GM12878 (cell line): ENCODE measurements at regions not wholly inside any gene's neighbourhood (a gene's known extent, or its start where the extent isn't known, plus 50 kb on each side); places are given as distances from the start of the nearest gene placed in this dataset.

Experiments used
- CHD2 ChIP-seq: IDR thresholded peaks from 2 replicates; pipeline ENCODE4 v1.6.1; 2011; ENCODE audit warnings: low read depth, low read length, improper control_type of control experiment, borderline replicate concordance
- NBN ChIP-seq: fragments of 450-650 bp; IDR thresholded peaks from 2 replicates; pipeline ENCODE4 v1.6.1; 2016
- NR2C1 ChIP-seq: fragments of 450-650 bp; IDR thresholded peaks from 2 replicates; pipeline ENCODE4 v1.6.1; 2017; ENCODE audit warnings: antibody characterized with exemption, mild to moderate bottlenecking, moderate library complexity
- POLR2AphosphoS2 ChIP-seq: IDR thresholded peaks from 2 replicates; pipeline ENCODE4 v1.6.1; 2011; ENCODE audit warnings: low read depth, mild to moderate bottlenecking, low read length, improper control_type of control experiment, moderate library complexity
- RFX5 ChIP-seq: IDR thresholded peaks from 2 replicates; pipeline ENCODE4 v1.6.1; 2011; ENCODE audit warnings: low read depth, low read length, improper control_type of control experiment
- SMARCA5 ChIP-seq: fragments of 450-650 bp; IDR thresholded peaks from 2 replicates; pipeline ENCODE4 v1.6.1; 2017; ENCODE audit warnings: mild to moderate bottlenecking
- YBX1 ChIP-seq: fragments of 450-650 bp; IDR thresholded peaks from 2 replicates; pipeline ENCODE4 v1.6.1; 2016; ENCODE audit warnings: antibody characterized with exemption
- TF ChIP-seq, protein P1 (sequence below): IDR thresholded peaks from 2 replicates; pipeline ENCODE4 v1.6.1; 2011; ENCODE audit warnings: mild to moderate bottlenecking, low read depth, low read length, moderate library complexity; ENCODE audit not compliant: insufficient replicate concordance
- TF ChIP-seq, protein P2 (sequence below), 3 experiments: IDR thresholded peaks in 2 of 3; conservative IDR thresholded peaks in 1 of 3; 2 replicates each; pipeline ENCODE4 v1.5.1; 2011; ENCODE audit warnings: low read depth in 3 of 3, low read length in 3 of 3, mild to moderate bottlenecking in 3 of 3, control low read depth in 2 of 3, moderate library complexity in 2 of 3, inconsistent platforms in 1 of 3, mixed read lengths in 1 of 3; ENCODE audit not compliant: control insufficient read depth in 2 of 3, insufficient read depth in 1 of 3; ENCODE audit errors: extremely low read depth in 1 of 3
- TF ChIP-seq, protein P3 (sequence below): fragments of 450-650 bp; IDR thresholded peaks from 2 replicates; pipeline ENCODE4 v1.6.1; 2017; ENCODE audit warnings: mild to moderate bottlenecking, moderate library complexity

DNA sequence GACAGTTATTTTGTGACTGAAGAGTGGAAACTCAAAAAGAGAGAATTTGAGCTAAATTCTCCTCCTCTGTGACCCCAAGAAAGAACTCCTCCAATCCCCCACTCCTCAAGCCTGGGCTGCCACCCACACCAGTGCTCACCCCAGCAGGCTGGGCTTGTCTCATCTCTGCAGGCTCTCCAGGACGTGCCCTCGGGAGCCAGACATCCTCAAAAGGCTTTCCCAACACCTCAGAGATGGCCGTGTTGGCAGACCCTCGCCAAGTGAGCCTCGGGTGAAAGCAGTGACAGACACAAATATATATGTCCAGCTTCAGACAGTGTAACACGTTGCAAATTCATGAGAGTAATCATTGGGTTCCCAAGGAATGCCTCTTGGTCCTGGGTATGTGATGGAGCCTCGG, 377.7 kb upstream of the SALL3 start:
- TF ChIP-seq YBX1 (no peak), POLR2AphosphoS2 (no peak), CHD2 (no peak), NBN (no peak), RFX5 (no peak), SMARCA5 (no peak), NR2C1 (no peak)
- TF ChIP-seq, protein P1, sequence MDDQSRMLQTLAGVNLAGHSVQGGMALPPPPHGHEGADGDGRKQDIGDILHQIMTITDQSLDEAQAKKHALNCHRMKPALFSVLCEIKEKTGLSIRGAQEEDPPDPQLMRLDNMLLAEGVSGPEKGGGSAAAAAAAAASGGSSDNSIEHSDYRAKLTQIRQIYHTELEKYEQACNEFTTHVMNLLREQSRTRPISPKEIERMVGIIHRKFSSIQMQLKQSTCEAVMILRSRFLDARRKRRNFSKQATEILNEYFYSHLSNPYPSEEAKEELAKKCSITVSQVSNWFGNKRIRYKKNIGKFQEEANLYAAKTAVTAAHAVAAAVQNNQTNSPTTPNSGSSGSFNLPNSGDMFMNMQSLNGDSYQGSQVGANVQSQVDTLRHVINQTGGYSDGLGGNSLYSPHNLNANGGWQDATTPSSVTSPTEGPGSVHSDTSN, result no peak
- TF ChIP-seq, protein P2, sequence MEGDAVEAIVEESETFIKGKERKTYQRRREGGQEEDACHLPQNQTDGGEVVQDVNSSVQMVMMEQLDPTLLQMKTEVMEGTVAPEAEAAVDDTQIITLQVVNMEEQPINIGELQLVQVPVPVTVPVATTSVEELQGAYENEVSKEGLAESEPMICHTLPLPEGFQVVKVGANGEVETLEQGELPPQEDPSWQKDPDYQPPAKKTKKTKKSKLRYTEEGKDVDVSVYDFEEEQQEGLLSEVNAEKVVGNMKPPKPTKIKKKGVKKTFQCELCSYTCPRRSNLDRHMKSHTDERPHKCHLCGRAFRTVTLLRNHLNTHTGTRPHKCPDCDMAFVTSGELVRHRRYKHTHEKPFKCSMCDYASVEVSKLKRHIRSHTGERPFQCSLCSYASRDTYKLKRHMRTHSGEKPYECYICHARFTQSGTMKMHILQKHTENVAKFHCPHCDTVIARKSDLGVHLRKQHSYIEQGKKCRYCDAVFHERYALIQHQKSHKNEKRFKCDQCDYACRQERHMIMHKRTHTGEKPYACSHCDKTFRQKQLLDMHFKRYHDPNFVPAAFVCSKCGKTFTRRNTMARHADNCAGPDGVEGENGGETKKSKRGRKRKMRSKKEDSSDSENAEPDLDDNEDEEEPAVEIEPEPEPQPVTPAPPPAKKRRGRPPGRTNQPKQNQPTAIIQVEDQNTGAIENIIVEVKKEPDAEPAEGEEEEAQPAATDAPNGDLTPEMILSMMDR (IDR thresholded peaks at IDR 0.05 in 2 of 3, conservative IDR thresholded peaks at IDR 0.05 in 1 of 3; ENCODE audit: control insufficient read depth in 2 of 3, extremely low read depth in 1 of 3, insufficient read depth in 1 of 3, low read depth in 3 of 3, low read length in 3 of 3), result no peak
- TF ChIP-seq, protein P3, sequence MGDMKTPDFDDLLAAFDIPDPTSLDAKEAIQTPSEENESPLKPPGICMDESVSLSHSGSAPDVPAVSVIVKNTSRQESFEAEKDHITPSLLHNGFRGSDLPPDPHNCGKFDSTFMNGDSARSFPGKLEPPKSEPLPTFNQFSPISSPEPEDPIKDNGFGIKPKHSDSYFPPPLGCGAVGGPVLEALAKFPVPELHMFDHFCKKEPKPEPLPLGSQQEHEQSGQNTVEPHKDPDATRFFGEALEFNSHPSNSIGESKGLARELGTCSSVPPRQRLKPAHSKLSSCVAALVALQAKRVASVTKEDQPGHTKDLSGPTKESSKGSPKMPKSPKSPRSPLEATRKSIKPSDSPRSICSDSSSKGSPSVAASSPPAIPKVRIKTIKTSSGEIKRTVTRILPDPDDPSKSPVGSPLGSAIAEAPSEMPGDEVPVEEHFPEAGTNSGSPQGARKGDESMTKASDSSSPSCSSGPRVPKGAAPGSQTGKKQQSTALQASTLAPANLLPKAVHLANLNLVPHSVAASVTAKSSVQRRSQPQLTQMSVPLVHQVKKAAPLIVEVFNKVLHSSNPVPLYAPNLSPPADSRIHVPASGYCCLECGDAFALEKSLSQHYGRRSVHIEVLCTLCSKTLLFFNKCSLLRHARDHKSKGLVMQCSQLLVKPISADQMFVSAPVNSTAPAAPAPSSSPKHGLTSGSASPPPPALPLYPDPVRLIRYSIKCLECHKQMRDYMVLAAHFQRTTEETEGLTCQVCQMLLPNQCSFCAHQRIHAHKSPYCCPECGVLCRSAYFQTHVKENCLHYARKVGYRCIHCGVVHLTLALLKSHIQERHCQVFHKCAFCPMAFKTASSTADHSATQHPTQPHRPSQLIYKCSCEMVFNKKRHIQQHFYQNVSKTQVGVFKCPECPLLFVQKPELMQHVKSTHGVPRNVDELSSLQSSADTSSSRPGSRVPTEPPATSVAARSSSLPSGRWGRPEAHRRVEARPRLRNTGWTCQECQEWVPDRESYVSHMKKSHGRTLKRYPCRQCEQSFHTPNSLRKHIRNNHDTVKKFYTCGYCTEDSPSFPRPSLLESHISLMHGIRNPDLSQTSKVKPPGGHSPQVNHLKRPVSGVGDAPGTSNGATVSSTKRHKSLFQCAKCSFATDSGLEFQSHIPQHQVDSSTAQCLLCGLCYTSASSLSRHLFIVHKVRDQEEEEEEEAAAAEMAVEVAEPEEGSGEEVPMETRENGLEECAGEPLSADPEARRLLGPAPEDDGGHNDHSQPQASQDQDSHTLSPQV, result no peak
